Motor neuron (in vitro differentiated cells): ENCODE measurements at regions not wholly inside any gene's neighbourhood (a gene's known extent, or its start where the extent isn't known, plus 50 kb on each side); places are given as distances from the start of the nearest gene placed in this dataset.
"Not testable (repeated sequence)": the region's sequence is repeated elsewhere in the genome, so short reads cannot be mapped to it uniquely, and the experiment has no call there.

Experiments used
- ATAC-seq, 8 experiments: fragments of 200-7000 bp; cut with Tn5 transposase; replicated peaks in 6 of 8; 2 replicates each; pipeline ENCODE4 v1.8.0; 2021; ENCODE audit warnings: mild to moderate bottlenecking in 8 of 8, moderate library complexity in 8 of 8
- H3K27ac ChIP-seq, 2 donors: fragments of 250-450 bp; sonication (Bioruptor Pico); 2 replicates each; pipeline ENCODE4 v1.9.0; 2021; ENCODE audit warnings: antibody characterized with exemption in 2 of 2, mild to moderate bottlenecking in 2 of 2, moderate library complexity in 1 of 2
- H3K4me1 ChIP-seq, 2 donors: fragments of 250-450 bp; sonication (Bioruptor Pico); replicated peaks in 1 of 2; 2 replicates each; pipeline ENCODE4 v1.6.1; 2021; ENCODE audit warnings: antibody characterized with exemption in 2 of 2, mild to moderate bottlenecking in 2 of 2, moderate library complexity in 1 of 2
- H3K4me3 ChIP-seq, 5 donors: fragments of 250-450 bp; sonication (Bioruptor Pico); 2 replicates each; pipeline ENCODE4 v1.9.0; 2021; ENCODE audit warnings: antibody characterized with exemption in 5 of 5, mild to moderate bottlenecking in 5 of 5, moderate library complexity in 4 of 5
- WGBS, 10 experiments: fragments of 450-650 bp; shearing (Covaris generic); methylation state at CpG; one replicate each; pipeline ENCODE4 v1.0.0; 2022; 5-methylcytosine and 5-hydroxymethylcytosine counted together
- in situ Hi-C, 9 experiments: fragments of 400-800 bp; cut with MboI; loops; one replicate each; pipeline ENCODE4 v1.15.0; 2021; ENCODE audit warnings: low sequenced_read_pairs in 9 of 9, low pct_unique_long_range_greater_than_20kb in 2 of 9; ENCODE audit not compliant: unreplicated experiment in 9 of 9

DNA sequence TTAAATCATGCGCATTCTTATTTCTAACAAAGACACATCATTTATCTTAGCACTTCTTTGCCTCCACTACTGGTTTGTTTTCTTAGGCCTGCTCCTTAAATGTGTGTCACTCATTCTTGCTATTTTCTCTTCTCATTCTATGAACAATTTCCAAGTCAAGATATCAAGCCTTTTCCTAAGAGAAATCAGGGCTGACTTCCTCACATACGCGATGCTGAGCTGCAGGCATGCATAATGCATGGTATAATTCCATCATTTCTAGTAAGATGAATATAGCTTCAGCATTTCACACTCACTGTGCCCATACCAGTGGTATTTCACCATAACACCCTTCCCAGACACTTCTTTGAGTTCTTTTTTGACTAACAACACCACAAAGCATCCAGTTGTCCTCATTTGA is 838.9 kb upstream of the DDX18 start:
- no peak for ATAC-seq
- 7 to 100% (median 90%) methylated on average over 1 to 3 of the region's 3 CpGs for WGBS, 10 experiments
- in situ Hi-C loops, result no loop called here

GRCh38 chr2:116979916-116980764 is 834.4 kb upstream of the DDX18 start:
- H3K4me1 ChIP-seq, result no peaks in the 10 kb centered on the region
- H3K4me3 ChIP-seq, result no peak overlapping the region
- ATAC-seq, result peak in 1 of 8 experiments; percentile 44
- in situ Hi-C loops, result no loop called here
- H3K27ac ChIP-seq, result no peak overlapping the region
- WGBS, 10 experiments, result 80 to 100% (median 84%) methylated on average over 1 to 2 of the region's 2 CpGs; no CpG with 5 or more reads in 7 of the 10 experiments

More for the DNA sequence above, 838.9 kb upstream of the DDX18 start:
- Histone ChIP-seq H3K4me1 (no peaks in the 10 kb centered on the region), H3K4me3 (no peak overlapping the region), H3K27ac (no peak overlapping the region)

DNA sequence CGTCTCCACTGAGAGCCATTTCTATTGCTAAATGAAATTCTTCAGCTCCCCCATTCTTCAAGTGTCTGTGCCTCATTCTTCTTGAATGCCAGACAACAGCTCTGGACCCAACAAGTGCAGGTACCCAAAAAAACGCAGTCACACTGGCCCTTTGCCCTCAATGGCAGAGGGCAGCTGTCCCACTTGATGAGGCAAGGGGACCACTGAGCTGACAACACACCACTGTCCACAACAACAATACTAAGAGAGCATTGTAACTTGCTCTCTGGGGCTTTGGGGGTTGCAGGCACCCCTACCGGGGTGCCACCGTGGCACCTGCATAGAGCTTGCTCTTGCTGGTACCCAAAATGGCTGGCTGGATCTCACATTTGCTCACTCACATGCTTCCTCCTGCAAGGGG is 827.0 kb upstream of the DDX18 start:
- Histone ChIP-seq H3K4me1 (no peaks in the 10 kb centered on the region), H3K27ac (no peak overlapping the region), H3K4me3 (no peak overlapping the region)
- WGBS, 10 experiments, result 60 to 100% (median 83%) methylated on average over 1 to 2 of the region's 4 CpGs; no CpG with 5 or more reads in 5 of the 10 experiments
- no peak for ATAC-seq
- in situ Hi-C loops, result no loop called here

GRCh38 chr2:116988303-116988702 is 826.2 kb upstream of the DDX18 start:
- in situ Hi-C loops, result no loop called here
- H3K27ac ChIP-seq, result no peak overlapping the region
- no peak overlapping the region for H3K4me3 ChIP-seq
- no peak for ATAC-seq
- no peaks in the 10 kb centered on the region for H3K4me1 ChIP-seq

DNA sequence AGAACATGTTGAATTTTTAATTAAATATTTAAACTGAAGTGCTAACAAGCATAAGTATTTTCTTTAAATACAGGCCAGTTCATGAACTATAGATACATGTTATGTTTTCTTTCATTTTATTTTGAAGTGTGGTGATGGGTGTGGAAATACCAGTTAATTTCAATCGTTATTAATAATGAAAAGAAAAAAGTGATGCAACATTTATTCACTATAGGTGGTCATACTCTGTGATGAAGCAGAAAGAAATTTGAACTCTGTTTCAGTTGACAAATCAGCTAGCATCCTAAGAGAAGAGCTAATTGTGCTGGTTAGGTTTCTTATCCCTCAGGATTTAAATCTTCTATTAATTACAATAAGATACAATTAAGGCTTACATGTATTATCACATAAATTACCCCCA is 795.1 kb upstream of the DDX18 start:
- WGBS, 10 experiments, result 0 to 90% (median 7%) methylated on average over 1 of the region's 1 CpG; no CpG with 5 or more reads in 3 of the 10 experiments
- no peaks in the 10 kb centered on the region for H3K4me1 ChIP-seq
- no peak overlapping the region for H3K27ac ChIP-seq
- in situ Hi-C loops, result no loop called here
- H3K4me3 ChIP-seq, result no peak overlapping the region
- ATAC-seq, result no peak

DNA sequence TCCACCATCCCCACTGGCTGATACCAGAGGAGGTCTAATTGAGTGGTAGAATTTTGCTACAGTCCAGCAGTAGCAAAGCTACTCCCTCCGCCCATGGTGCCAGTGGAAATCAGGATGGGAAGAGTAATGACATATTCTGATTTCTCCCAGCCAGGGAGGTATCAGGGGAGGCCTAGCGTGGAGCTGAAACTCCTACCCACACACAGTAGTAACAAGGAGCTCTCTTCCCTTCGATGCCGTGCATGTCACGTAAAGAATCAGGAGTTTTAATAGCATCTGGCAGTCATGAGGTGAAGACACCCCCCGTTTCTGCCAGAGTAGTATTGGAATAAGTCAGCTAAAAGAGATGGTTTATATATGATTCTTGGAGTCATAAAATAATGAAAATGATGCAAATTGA is 786.8 kb upstream of the DDX18 start:
- ATAC-seq, result no peak
- in situ Hi-C loops, result no loop called here
- no peak overlapping the region for H3K4me3 ChIP-seq
- H3K4me1 ChIP-seq, result no peaks in the 10 kb centered on the region
- WGBS, 10 experiments, result 0 to 100% (median 94%) methylated on average over 1 to 6 of the region's 6 CpGs; no CpG with 5 or more reads in 3 of the 10 experiments
- no peak overlapping the region for H3K27ac ChIP-seq

DNA sequence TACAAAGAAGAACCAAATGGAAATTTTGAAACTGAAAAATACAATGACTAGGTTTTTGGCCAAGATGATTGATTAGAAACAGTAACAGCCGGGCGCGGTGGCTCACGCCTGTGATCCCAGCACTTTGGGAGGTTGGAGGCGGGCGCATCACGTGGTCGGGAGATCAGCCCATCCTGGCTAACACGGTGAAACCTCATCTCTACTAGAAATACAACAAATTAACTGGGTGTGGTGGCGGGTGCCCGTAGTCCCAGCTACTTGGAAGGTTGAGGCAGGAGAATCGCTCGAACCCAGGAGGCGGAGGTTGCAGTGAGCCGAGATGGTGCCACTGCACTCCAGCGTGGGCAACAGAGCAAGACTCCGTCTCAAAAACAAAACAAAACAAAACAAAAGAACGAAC is 785.8 kb upstream of the DDX18 start:
- ATAC-seq, H3K4me3 ChIP-seq, H3K4me1 ChIP-seq, H3K27ac ChIP-seq, in situ Hi-C loops: not testable (repeated sequence)
- 8 to 98% (median 84%) methylated on average over 4 to 18 of the region's 18 CpGs; no CpG with 5 or more reads in 1 of the 10 experiments for WGBS, 10 experiments

GRCh38 chr2:117055499-117056375 is 758.8 kb upstream of the DDX18 start:
- Histone ChIP-seq H3K4me1 (no peaks in the 10 kb centered on the region), H3K4me3 (no peak overlapping the region), H3K27ac (no peak overlapping the region)
- ATAC-seq, result no peak
- in situ Hi-C loops, result no loop called here
- WGBS, 10 experiments, result 45 to 97% (median 88%) methylated on average over 4 to 32 of the region's 59 CpGs; no CpG with 5 or more reads in 3 of the 10 experiments

DNA sequence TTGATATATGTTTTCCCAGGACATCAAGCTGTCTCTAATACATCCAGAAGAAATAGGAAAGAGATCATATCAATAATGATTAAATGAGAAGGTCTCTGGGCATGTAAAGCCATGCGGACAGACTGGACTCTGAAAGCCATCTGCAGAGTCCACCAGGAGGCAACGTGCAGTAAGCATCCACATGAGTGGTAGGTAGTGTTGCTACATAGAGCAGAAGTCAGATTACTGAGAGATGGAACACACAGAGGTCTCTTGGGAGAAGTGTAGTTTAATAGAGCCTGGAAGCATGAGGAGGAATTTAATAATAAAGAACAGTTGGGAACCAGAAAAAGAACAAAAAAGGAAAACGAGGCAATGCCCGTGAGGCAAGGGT is 758.1 kb upstream of the DDX18 start:
- Histone ChIP-seq H3K4me3 (no peak overlapping the region), H3K27ac (no peak overlapping the region), H3K4me1 (no peaks in the 10 kb centered on the region)
- no peak for ATAC-seq
- 34 to 100% (median 77%) methylated on average over 2 to 4 of the region's 4 CpGs; no CpG with 5 or more reads in 2 of the 10 experiments for WGBS, 10 experiments
- in situ Hi-C loops, result no loop called here

DNA sequence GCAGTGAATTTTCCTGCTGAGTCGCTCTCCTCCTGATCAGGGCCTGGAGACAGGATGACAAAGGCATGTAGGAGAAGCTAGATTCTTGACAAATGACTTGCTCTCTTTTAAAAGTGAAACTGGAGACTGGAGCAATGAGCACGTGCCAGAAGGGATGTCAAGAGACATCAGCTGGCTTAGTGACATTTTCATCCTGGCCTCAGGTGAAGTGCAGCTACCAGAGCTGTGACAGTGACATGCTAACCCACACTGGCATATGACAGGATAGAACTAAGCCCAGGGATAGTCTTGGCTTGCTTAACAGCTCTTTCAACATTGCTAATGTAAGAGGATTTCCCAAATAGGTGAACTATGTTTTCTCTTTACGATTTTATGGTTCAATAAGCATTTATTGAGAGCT is 757.5 kb upstream of the DDX18 start:
- in situ Hi-C loops, result no loop called here
- Histone ChIP-seq H3K4me1 (no peaks in the 10 kb centered on the region), H3K4me3 (no peak overlapping the region), H3K27ac (no peak overlapping the region)
- WGBS, 10 experiments, result 0 to 100% (median 75%) methylated on average over 1 to 3 of the region's 3 CpGs
- peak in 3 of 8 experiments; percentile 23 to 28 (median 26) for ATAC-seq

GRCh38 chr2:117058366-117058765 is 756.1 kb upstream of the DDX18 start:
- Histone ChIP-seq H3K4me1 (no peaks in the 10 kb centered on the region), H3K4me3 (no peak overlapping the region), H3K27ac (no peak overlapping the region)
- in situ Hi-C loops, result no loop called here
- ATAC-seq, result no peak
- WGBS, 10 experiments, result 10 to 100% (median 85%) methylated on average over 1 to 3 of the region's 3 CpGs; no CpG with 5 or more reads in 3 of the 10 experiments

GRCh38 chr2:117064021-117064420 is 750.5 kb upstream of the DDX18 start:
- WGBS, 10 experiments, result 0 to 100% (median 63%) methylated on average over 1 to 2 of the region's 2 CpGs; no CpG with 5 or more reads in 2 of the 10 experiments
- Histone ChIP-seq H3K27ac (no peak overlapping the region), H3K4me3 (no peak overlapping the region), H3K4me1 (no peaks in the 10 kb centered on the region)
- in situ Hi-C loops, result no loop called here
- no peak for ATAC-seq

DNA sequence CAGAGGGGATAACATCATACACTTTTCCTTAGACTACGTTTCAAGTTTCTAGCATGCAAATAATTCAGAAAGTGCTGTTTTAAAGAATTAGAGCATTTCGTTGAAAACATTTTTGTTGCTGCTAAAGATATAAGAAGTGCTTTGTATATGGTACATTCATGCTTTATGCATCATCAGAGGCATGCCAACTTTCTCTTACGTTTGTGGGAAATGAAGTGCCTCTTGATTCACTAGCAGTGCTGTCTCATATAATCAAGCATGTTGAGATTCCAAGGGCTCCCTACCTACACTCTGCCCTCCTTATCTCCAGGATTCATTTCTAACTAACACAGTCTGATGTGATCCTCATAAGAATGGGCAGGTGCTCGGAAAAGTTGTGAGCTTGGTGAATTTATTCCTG is 748.6 kb upstream of the DDX18 start:
- no peak for ATAC-seq
- Histone ChIP-seq H3K27ac (no peak overlapping the region), H3K4me1 (no peaks in the 10 kb centered on the region), H3K4me3 (no peak overlapping the region)
- 0 to 100% (median 79%) methylated on average over 2 to 4 of the region's 4 CpGs; no CpG with 5 or more reads in 1 of the 10 experiments for WGBS, 10 experiments
- in situ Hi-C loops, result no loop called here
